WTC11 (cell line): ENCODE measurements at regions not wholly inside any gene's neighbourhood (a gene's known extent, or its start where the extent isn't known, plus 50 kb on each side); places are given as distances from the start of the nearest gene placed in this dataset.

Source experiments
- ATAC-seq: fragments of 200-7000 bp; cut with Tn5 transposase; 2 replicates; pipeline ENCODE4 v1.10.0; 2021; ENCODE audit warnings: mild to moderate bottlenecking, moderate library complexity
- CTCF ChIA-PET: fragments of 300-600 bp; sonication (Branson Sonifier 250); formaldehyde crosslinking; loops from one replicate; lab custom pipeline; 2021; ENCODE audit warnings: antibody characterized with exemption; lab: Charles Lee
- POLR2A ChIA-PET: fragments of 350-600 bp; sonication (Branson Sonifier 250); formaldehyde crosslinking; loops from one replicate; lab custom pipeline; 2021; ENCODE audit warnings: antibody characterized with exemption; lab: Charles Lee
- DNase-seq: peaks from one replicate; pipeline ENCODE4 v3.0.0; 2021; ENCODE audit warnings: low spot score
- H3K27ac Mint-ChIP-seq: 2 replicates; pipeline ENCODE4 v1.8.0; 2021; ENCODE audit warnings: mixed read lengths
- H3K27me3 Mint-ChIP-seq: 2 replicates; pipeline ENCODE4 v1.8.0; 2021; ENCODE audit warnings: low read depth, mild to moderate bottlenecking, moderate library complexity, mixed read lengths
- H3K36me3 Mint-ChIP-seq: 2 replicates; pipeline ENCODE4 v1.8.0; 2021; ENCODE audit warnings: mixed read lengths
- H3K4me1 Mint-ChIP-seq: 2 replicates; pipeline ENCODE4 v1.8.0; 2022; ENCODE audit warnings: mixed read lengths
- H3K4me3 Mint-ChIP-seq: 2 replicates; pipeline ENCODE4 v1.8.0; 2021; ENCODE audit warnings: mild to moderate bottlenecking, moderate library complexity, mixed read lengths
- H3K9me3 Mint-ChIP-seq: 2 replicates; pipeline ENCODE4 v1.8.0; 2021; ENCODE audit warnings: mixed read lengths
- ATF2 ChIP-seq: sonication (generic); formaldehyde crosslinking; IDR thresholded peaks from 2 replicates; pipeline ENCODE4 v1.8.1; 2022; ENCODE audit warnings: low read depth, missing genetic modification reagents, borderline replicate concordance
- CBFB ChIP-seq: sonication (generic); formaldehyde crosslinking; IDR thresholded peaks from 2 replicates; pipeline ENCODE4 v1.8.1; 2022; ENCODE audit warnings: mild to moderate bottlenecking, low read depth, missing genetic modification reagents
- E2F1 ChIP-seq: sonication (generic); formaldehyde crosslinking; IDR thresholded peaks from 2 replicates; pipeline ENCODE4 v1.8.0; 2022; ENCODE audit warnings: mild to moderate bottlenecking, missing genetic modification reagents
- E2F5 ChIP-seq: sonication (generic); formaldehyde crosslinking; IDR thresholded peaks from 2 replicates; pipeline ENCODE4 v1.8.1; 2022; ENCODE audit warnings: mild to moderate bottlenecking, moderate library complexity, missing genetic modification reagents
- ETV6 ChIP-seq: sonication (generic); formaldehyde crosslinking; IDR thresholded peaks from 2 replicates; pipeline ENCODE4 v1.8.1; 2022; ENCODE audit warnings: mild to moderate bottlenecking, missing genetic modification reagents
- GABPB1 ChIP-seq: sonication (generic); formaldehyde crosslinking; IDR thresholded peaks from 2 replicates; pipeline ENCODE4 v1.8.1; 2023; ENCODE audit warnings: mild to moderate bottlenecking, missing genetic modification reagents
- MXD4 ChIP-seq: fragments of 250-450 bp; sonication (Bioruptor Pico); IDR thresholded peaks from 2 replicates; pipeline ENCODE4 v1.8.0; 2021; ENCODE audit warnings: mild to moderate bottlenecking, moderate library complexity, borderline replicate concordance
- NFATC4 ChIP-seq: fragments of 250-450 bp; sonication (Bioruptor Pico); IDR thresholded peaks from 2 replicates; pipeline ENCODE4 v1.9.0; 2021; ENCODE audit warnings: mild to moderate bottlenecking
- PRRX2 ChIP-seq: fragments of 250-450 bp; sonication (Bioruptor Pico); IDR thresholded peaks from 2 replicates; pipeline ENCODE4 v1.8.0; 2021; ENCODE audit warnings: mild to moderate bottlenecking
- SMAD4 ChIP-seq: sonication (generic); formaldehyde crosslinking; IDR thresholded peaks from 2 replicates; pipeline ENCODE4 v1.8.0; 2022; ENCODE audit warnings: mild to moderate bottlenecking, missing genetic modification reagents
- ZNF219 ChIP-seq: sonication (generic); formaldehyde crosslinking; IDR thresholded peaks from 2 replicates; pipeline ENCODE4 v1.8.0; 2023; ENCODE audit warnings: missing genetic modification reagents, mild to moderate bottlenecking, borderline replicate concordance
- ZNF232 ChIP-seq: sonication (generic); formaldehyde crosslinking; IDR thresholded peaks from 2 replicates; pipeline ENCODE4 v1.8.0; 2022; ENCODE audit warnings: mild to moderate bottlenecking, missing genetic modification reagents
- ZNF425 ChIP-seq: fragments of 250-450 bp; sonication (Bioruptor Pico); conservative IDR thresholded peaks from 2 replicates; pipeline ENCODE4 v1.9.0; 2021; ENCODE audit warnings: mild to moderate bottlenecking
- ZNF532 ChIP-seq: fragments of 250-450 bp; sonication (Bioruptor Pico); IDR thresholded peaks from 2 replicates; pipeline ENCODE4 v1.9.0; 2021; ENCODE audit warnings: mild to moderate bottlenecking, borderline replicate concordance

GRCh38 chr2:8412586-8412985, 269.3 kb upstream of the ID2 start (continued):
- no peak for TF ChIP-seq ZNF532 (CRISPR knock-in tag)

- POLR2A ChIA-PET, result no interaction called here
- Mint-ChIP-seq H3K4me3 (no peak overlapping the region), H3K9me3 (no peaks in the 10 kb centered on the region; the same call in 1 of the 2 replicates), H3K27me3 (no peaks in the 10 kb centered on the region), H3K27ac (no peak overlapping the region), H3K36me3 (no peaks in the 10 kb centered on the region), H3K4me1 (peaks cover 10% of the 10 kb centered on the region)
- no peak for ATAC-seq
- DNase-seq, result no peak
- TF ChIP-seq GABPB1 (CRISPR knock-in tag) (peak; percentile 66), CBFB (no peak)
- CTCF ChIA-PET, result no interaction called here
Measured at GRCh38 chr2:8413589-8414135, 268.2 kb upstream of the ID2 start.

- Mint-ChIP-seq H3K27me3 (no peaks in the 10 kb centered on the region), H3K4me1 (peaks cover 10% of the 10 kb centered on the region), H3K36me3 (no peaks in the 10 kb centered on the region), H3K9me3 (no peaks in the 10 kb centered on the region; the same call in 1 of the 2 replicates), H3K4me3 (no peak overlapping the region), H3K27ac (0 out of 2 replicates have a peak overlapping the region, but pooled peaks have one; percentile 20)
- ChIA-PET CTCF (interaction anchor here (0.9 kb wide), 1 partner anchor 110 kb away, joined by 3 read pairs; no protein-coding TSS in a partner anchor), POLR2A (no interaction called here)
- no peak for TF ChIP-seq ZNF425 (CRISPR knock-in tag)
- no peak for TF ChIP-seq PRRX2 (CRISPR knock-in tag)
- no peak for TF ChIP-seq ZNF232 (CRISPR knock-in tag)
- no peak for TF ChIP-seq ETV6 (CRISPR knock-in tag)
- no peak for TF ChIP-seq NFATC4 (CRISPR knock-in tag)
- TF ChIP-seq SMAD4 (CRISPR knock-in tag), result no peak
- no peak for TF ChIP-seq E2F5 (CRISPR knock-in tag)
- no peak for TF ChIP-seq E2F1 (CRISPR knock-in tag)
- TF ChIP-seq ATF2 (CRISPR knock-in tag), result no peak
- TF ChIP-seq ZNF219 (CRISPR knock-in tag), result no peak
- TF ChIP-seq MXD4 (CRISPR knock-in tag), result no peak
- no peak for ATAC-seq
- DNase-seq, result no peak
Measured at GRCh38 chr2:8414946-8415879, 266.6 kb upstream of the ID2 start.
